Stimulated activated naive CD8-positive, alpha-beta T cell treated with anti-CD3 and anti-CD28 coated beads, Interleukin-15, Interleukin-2, amounts not matched to agents 100 U/mL and 50 U/mL, for 24 hours (primary cell): ENCODE measurements at regions not wholly inside any gene's neighbourhood (a gene's known extent, or its start where the extent isn't known, plus 50 kb on each side); places are given as distances from the start of the nearest gene placed in this dataset.

Experiments used
- ATAC-seq: fragments of 150-1000 bp; cut with Tn5 transposase; one replicate; pipeline ENCODE4 v1.10.0; 2021
- DNase-seq: peaks from one replicate; pipeline ENCODE4 v3.0.0; 2021

GRCh38 chr2:21281791-21282514, 158.2 kb downstream of the TDRD15 start:
- no peak for DNase-seq
- no peak for ATAC-seq

- ATAC-seq (no peak), DNase-seq (no peak)
These were observed 158.7 kb downstream of the TDRD15 start for GRCh38 chr2:21282515-21282898.

- ATAC-seq (no peak), DNase-seq (no peak)
These were observed 164.5 kb downstream of the TDRD15 start for GRCh38 chr2:21288299-21288698.

DNA sequence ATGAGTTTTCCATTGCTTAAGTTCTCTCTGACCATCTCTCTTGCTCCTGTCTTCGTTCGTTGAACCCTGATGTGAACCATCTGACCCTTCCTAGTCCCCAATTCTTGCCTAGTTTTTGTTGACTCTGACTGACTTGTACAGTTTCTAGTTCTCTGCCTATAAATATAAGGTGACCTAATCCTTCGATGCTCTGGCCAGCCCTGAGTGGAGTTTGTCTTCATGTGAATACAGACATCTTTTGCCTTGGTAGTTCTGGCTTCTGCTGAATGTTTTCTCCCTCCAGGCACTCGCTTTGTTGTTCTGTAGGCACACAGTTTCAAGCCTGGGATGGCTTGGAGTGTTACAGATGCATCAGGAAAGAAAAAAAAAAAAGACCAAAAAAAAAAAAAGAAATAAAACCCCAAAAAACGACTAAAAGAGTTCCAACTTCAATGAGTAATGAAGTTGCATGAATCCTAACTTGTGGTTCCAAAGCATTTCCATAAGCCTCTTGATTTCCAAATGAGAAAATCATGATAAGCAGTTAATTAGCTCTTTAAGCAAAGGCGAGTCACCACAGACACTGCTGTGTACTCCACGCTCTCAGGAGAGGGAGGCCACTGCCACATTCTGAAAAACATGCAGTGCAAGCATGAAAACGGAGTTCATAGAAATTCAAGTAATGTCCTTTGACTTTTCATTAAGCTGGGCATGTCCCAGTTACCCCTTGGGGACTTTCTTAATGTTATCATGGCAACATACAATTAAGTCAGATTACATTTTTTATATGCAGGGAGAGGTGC, 165.2 kb downstream of the TDRD15 start:
- no peak for ATAC-seq

GRCh38 chr2:21289551-21289950, 165.8 kb downstream of the TDRD15 start:
- DNase-seq (no peak), ATAC-seq (no peak)

More for the DNA sequence above, 165.2 kb downstream of the TDRD15 start:
- DNase-seq, result no peak

DNA sequence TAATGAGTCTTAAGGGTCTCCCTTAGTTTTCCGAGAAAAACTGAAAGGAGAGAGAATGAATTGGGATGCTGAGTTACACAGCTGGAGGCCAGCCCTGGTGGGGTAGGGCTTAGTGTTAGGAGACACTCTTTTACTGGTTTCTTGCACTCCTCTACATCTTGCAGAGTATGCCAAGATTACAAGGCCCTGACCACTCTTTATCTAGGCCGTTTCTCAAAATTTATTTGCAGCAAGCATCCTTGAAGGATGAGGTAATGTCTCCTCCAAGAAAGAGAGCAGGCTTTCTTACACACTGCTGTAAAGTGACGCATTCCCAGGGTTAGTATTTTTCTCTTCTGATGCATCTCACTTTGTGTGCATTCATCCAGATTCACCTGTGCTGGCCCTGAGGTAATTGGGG, 166.2 kb downstream of the TDRD15 start:
- DNase-seq, result no peak
- no peak for ATAC-seq

DNA sequence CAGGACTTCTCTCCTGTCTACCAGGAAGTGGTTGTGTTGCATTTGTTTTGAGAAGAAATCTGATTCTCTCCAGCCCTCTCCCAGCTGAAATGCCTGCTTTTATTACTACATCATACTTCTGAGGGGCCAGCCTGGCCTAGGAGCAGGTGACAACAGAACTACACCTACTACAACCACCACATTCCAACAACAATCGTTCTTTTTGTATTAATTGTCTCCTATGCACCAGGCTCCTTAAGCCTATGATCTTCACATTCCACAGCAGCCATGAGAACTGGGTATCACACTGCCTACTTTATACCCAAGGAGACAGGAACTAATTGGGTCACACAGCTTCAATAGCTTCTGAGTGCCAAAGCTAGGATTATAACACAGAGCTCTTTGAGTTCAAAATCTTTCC, 167.7 kb downstream of the TDRD15 start:
- no peak for DNase-seq
- no peak for ATAC-seq

- ATAC-seq (no peak), DNase-seq (no peak)
These were observed 170.7 kb downstream of the TDRD15 start for GRCh38 chr2:21294446-21294845.

GRCh38 chr2:21299411-21299810, 175.6 kb downstream of the TDRD15 start:
- no peak for ATAC-seq
- DNase-seq, result no peak

- no peak for DNase-seq
- no peak for ATAC-seq
These were observed 178.2 kb downstream of the TDRD15 start for GRCh38 chr2:21301871-21302455.

- ATAC-seq, result no peak
- DNase-seq, result no peak
These were observed 180.1 kb downstream of the TDRD15 start for GRCh38 chr2:21303876-21304275.

DNA sequence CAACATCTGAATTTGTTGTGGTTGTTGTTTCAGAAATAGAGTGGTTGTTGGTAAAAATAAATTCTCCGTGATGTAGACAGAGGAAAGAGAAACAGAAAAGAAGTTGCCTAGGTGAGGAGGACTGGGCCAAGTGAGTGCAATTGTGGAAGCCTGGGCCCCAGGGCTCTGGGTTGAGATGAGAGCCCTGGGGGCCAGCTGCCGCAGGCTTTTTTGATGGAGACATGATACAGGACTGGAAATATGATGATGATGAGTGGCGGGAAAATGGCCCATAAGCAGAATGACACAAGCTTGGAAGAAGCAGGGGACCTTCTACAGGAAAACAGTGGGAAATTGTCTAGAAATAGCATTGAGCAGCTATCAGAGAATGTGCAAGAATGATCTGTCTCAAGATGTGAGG, 181.8 kb downstream of the TDRD15 start:
- no peak for ATAC-seq
- DNase-seq, result no peak

GRCh38 chr2:21306235-21306634, 182.5 kb downstream of the TDRD15 start:
- no peak for ATAC-seq
- no peak for DNase-seq

DNA sequence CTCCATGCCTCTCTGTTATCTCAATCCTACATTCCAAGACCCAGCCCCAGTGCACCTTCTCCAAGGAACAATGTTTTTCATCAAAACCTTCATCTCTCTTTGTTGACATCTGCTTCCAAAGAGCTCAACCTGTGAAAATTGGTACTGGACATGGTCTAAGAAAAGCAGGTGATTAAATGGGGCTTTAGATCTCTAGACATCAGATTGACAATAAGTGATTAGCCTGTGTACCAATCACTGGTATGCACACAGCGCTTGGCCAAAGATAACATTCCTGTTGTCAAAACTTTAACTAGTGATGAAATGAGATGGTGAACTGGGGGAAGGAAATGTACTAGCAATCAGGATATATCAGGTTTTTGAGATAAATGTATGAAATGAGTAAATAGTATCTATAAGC, 183.3 kb downstream of the TDRD15 start:
- DNase-seq, result no peak
- ATAC-seq, result no peak

DNA sequence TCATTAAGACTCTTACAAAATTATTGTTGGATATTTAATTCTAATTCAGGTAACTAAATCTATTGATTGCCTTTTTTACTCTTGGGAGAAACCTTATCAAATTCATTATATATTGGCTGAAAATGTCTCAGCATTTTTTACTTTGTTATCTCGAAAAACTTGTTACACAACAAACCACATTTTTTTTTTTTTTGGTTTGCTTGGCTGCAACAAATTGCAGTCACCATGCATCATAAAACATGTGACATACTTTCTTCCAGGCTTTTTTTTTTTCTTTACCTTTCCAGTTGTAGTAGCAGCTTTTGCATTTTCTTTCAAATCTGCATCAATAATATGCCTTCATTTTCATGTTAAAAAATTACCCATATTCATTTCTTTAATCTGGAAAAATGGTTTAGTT, 186.7 kb downstream of the TDRD15 start:
- DNase-seq (no peak), ATAC-seq (no peak)

- DNase-seq (no peak), ATAC-seq (no peak)
These were observed 190.6 kb downstream of the TDRD15 start for GRCh38 chr2:21314322-21314835.

- DNase-seq (peak; percentile 27), ATAC-seq (no peak)
These were observed 193.4 kb downstream of the TDRD15 start for GRCh38 chr2:21317131-21317530.

GRCh38 chr2:21318263-21318662, 194.5 kb downstream of the TDRD15 start:
- no peak for DNase-seq

DNA sequence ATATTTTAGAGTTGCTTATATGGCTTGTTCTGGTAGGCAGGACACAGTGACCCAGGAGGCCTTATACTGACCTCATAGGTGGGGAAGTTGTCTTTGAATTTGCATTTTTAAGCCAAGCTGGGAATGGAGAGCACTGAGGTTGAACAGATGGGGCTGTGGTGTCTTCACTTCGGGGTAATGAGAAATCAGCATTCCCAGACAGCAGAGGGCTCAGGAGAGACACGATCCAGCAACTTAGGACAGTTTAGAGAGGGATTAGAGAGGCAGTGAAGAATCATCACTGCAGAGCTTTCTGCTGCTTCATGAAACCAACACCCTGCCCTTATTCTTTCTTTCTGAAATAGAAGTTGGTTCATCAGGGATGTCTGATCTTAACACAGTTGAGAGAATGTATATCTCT, 202.4 kb downstream of the TDRD15 start:
- no peak for DNase-seq
- no peak for ATAC-seq

More at GRCh38 chr2:21318263-21318662, 194.5 kb downstream of the TDRD15 start:
- no peak for ATAC-seq

DNA sequence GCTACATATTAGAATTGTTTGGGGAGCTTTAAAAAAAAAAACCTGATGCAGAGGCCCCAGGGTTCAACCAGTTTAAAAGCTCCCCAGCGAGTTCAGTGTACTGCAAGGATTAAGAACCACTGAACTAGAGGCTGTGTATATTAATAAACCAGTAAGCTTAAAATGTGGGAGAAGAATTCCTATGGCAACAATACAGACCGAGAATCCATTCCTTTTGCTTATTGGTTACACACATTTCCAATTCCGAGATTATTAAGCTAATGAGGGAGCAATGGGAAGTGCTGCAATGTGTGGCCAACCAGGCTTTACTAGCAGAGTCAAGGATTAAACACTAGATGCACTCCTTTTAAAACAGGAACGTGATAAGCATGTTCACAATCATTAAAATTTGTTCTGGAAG, 204.4 kb downstream of the TDRD15 start:
- ATAC-seq (no peak), DNase-seq (no peak)

GRCh38 chr2:21330786-21331391, 207.1 kb downstream of the TDRD15 start:
- no peak for ATAC-seq

DNA sequence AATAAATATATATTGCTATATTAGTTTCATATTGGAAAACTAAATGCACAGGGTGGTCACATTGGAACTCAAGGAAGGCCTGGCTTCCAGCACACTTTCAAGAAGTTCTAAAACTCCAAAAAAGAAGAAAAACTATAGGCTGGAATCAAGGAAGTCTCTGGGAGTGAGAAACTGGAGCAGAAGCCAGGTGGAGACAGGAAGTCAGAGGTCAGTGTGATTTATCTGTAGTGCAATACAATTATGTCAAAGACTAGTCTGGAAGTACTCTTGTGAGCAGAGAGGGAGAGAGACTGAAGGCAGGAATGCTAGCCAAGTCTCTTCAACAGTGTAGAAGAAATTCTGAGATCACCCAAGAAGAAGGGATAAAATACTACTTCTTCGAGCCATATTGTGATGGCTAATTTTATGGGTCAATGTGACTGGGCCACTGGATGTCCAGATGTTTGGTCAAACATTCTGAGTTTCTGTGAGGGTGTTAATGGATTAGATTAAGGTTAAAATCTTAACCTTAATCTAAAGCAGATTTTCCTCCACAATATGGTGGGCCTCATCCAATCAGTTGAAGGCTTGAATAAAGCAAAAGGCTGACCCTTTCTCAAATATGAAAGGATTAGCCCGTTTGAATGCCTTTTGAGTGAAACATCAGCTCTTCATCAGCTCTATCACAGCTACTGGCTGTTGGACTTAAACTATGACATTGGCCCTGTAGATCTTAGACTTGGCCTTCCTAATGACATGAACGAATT, 208.0 kb downstream of the TDRD15 start:
- ATAC-seq, result no peak
- DNase-seq, result no peak

More at GRCh38 chr2:21330786-21331391, 207.1 kb downstream of the TDRD15 start:
- DNase-seq, result no peak
